SK-N-SH (cell line): ENCODE measurements at regions not wholly inside any gene's neighbourhood (a gene's known extent, or its start where the extent isn't known, plus 50 kb on each side); places are given as distances from the start of the nearest gene placed in this dataset.

ENCODE experiments used
- CTCF ChIA-PET: fragments of 300-600, 350-600 bp; formaldehyde crosslinking; extraction: SDS; loops from one replicate; lab custom pipeline; 2021; lab: Yijun Ruan, JAX
- POLR2A ChIA-PET: fragments of 350-600 bp; sonication (Branson Sonifier 250); formaldehyde crosslinking; extraction: SDS; loops from one replicate; lab custom pipeline; 2020; ENCODE audit warnings: antibody characterized with exemption, inconsistent platforms; lab: Yijun Ruan, JAX
- DNase-seq: peaks from one replicate; pipeline ENCODE4 v3.0.0; 2012
- H2AFZ ChIP-seq: fragments of 200-600 bp; sonication (generic); 2 replicates; pipeline ENCODE4 v1.8.1; 2016; ENCODE audit warnings: antibody characterized with exemption, mild to moderate bottlenecking, low read depth
- H3F3A ChIP-seq: fragments of 200-600 bp; sonication (generic); replicated peaks from 2 replicates; pipeline ENCODE3; 2016; ENCODE audit warnings: antibody characterized with exemption, mild to moderate bottlenecking; ENCODE audit not compliant: insufficient read depth
- H3K27ac ChIP-seq, 2 experiments: fragments of 200-500 bp in 1 of 2; fragments of 200-600 bp in 1 of 2; sonication (Bioruptor generic) in 1 of 2; sonication (generic), shearing (Covaris generic) in 1 of 2; 2 replicates each; pipeline versions ENCODE4 v1.5.1 to v1.6.1; 2014 to 2016; ENCODE audit warnings: low read depth in 2 of 2, inconsistent platforms in 1 of 2, low read length in 1 of 2, mild to moderate bottlenecking in 1 of 2, mixed read lengths in 1 of 2
- H3K27me3 ChIP-seq: fragments of 200-600 bp; sonication (generic), shearing (Covaris generic); 2 replicates; pipeline ENCODE4 v1.6.1; 2016; ENCODE audit warnings: mixed run types; ENCODE audit not compliant: insufficient read depth
- H3K36me3 ChIP-seq, 2 experiments: fragments of 200-500 bp in 1 of 2; fragments of 200-600 bp in 1 of 2; sonication (Bioruptor generic) in 1 of 2; sonication (generic) in 1 of 2; replicated peaks in 1 of 2; 2 replicates each; pipeline versions ENCODE3 to v1.5.1; 2014 to 2016; ENCODE audit warnings: low read length in 1 of 2, mild to moderate bottlenecking in 1 of 2; ENCODE audit not compliant: insufficient read depth in 2 of 2, control insufficient read depth in 1 of 2
- H3K4me1 ChIP-seq, 2 experiments: fragments of 200-500 bp in 1 of 2; fragments of 200-600 bp in 1 of 2; sonication (Bioruptor generic) in 1 of 2; sonication (generic), shearing (Covaris generic) in 1 of 2; 2 replicates each; pipeline versions ENCODE4 v1.5.1 to v1.6.1; 2014 to 2016; ENCODE audit warnings: low read depth in 1 of 2, low read length in 1 of 2, mixed run types in 1 of 2; ENCODE audit not compliant: insufficient read depth in 2 of 2, control insufficient read depth in 1 of 2
- H3K4me2 ChIP-seq: fragments of 200-600 bp; sonication (generic), shearing (Covaris generic); 2 replicates; pipeline ENCODE4 v1.6.1; 2017; ENCODE audit warnings: mixed run types
- H3K4me3 ChIP-seq, 2 experiments: fragments of 200-500 bp in 1 of 2; fragments of 200-600 bp in 1 of 2; sonication (Bioruptor generic) in 1 of 2; sonication (generic), shearing (Covaris generic) in 1 of 2; 2 replicates each; pipeline versions ENCODE4 v1.5.1 to v1.8.1; 2014 to 2016; ENCODE audit warnings: low read depth in 2 of 2, inconsistent platforms in 1 of 2, low read length in 1 of 2, mild to moderate bottlenecking in 1 of 2, mixed read lengths in 1 of 2, moderate library complexity in 1 of 2
- H3K79me2 ChIP-seq: fragments of 200-600 bp; sonication (generic); 2 replicates; pipeline ENCODE4 v1.8.1; 2017; ENCODE audit warnings: mild to moderate bottlenecking; ENCODE audit not compliant: insufficient read depth
- H3K9ac ChIP-seq: fragments of 200-600 bp; sonication (generic); 2 replicates; pipeline ENCODE4 v1.6.1; 2017; ENCODE audit warnings: mixed run types
- H3K9me2 ChIP-seq: fragments of 200-600 bp; sonication (generic); 2 replicates; pipeline ENCODE4 v1.6.1; 2017; ENCODE audit warnings: mixed run types
- H3K9me3 ChIP-seq: fragments of 200-600 bp; sonication (generic); 2 replicates; pipeline ENCODE4 v1.6.1; 2017; ENCODE audit warnings: mixed run types, mild to moderate bottlenecking, moderate library complexity
- H4K20me1 ChIP-seq: fragments of 200-600 bp; sonication (generic); 2 replicates; pipeline ENCODE4 v1.6.1; 2017; ENCODE audit warnings: mild to moderate bottlenecking, mixed run types; ENCODE audit not compliant: insufficient read depth
- CTCF ChIP-seq: fragments of 200-600 bp; sonication (generic); IDR thresholded peaks from 2 replicates; pipeline ENCODE4 v1.6.1; 2017; ENCODE audit warnings: antibody characterized with exemption, mild to moderate bottlenecking, moderate library complexity
- EP300 ChIP-seq, 2 experiments: IDR thresholded peaks; 2 replicates each; pipeline versions ENCODE4 v1.4.0 to v1.6.1; 2012; ENCODE audit warnings: borderline replicate concordance in 1 of 2, low read depth in 1 of 2, low read length in 1 of 2
- FOSL2 ChIP-seq: IDR thresholded peaks from 2 replicates; pipeline ENCODE4 v1.4.0; 2012; ENCODE audit warnings: low read depth, mild to moderate bottlenecking, moderate library complexity, borderline replicate concordance
- FOXJ3 ChIP-seq: sonication (generic); formaldehyde crosslinking; IDR thresholded peaks from 2 replicates; pipeline ENCODE4 v1.5.1; 2020; ENCODE audit warnings: mild to moderate bottlenecking, missing genetic modification reagents
- FOXM1 ChIP-seq: IDR thresholded peaks from 2 replicates; pipeline ENCODE4 v1.4.0; 2012; ENCODE audit warnings: low read depth, mild to moderate bottlenecking
- MAX ChIP-seq: IDR thresholded peaks from 2 replicates; pipeline ENCODE4 v1.4.0; 2012; ENCODE audit warnings: low read depth
- MEF2A ChIP-seq: IDR thresholded peaks from 2 replicates; pipeline ENCODE4 v1.4.0; 2012; ENCODE audit warnings: low read depth, borderline replicate concordance
- MXI1 ChIP-seq: IDR thresholded peaks from 2 replicates; pipeline ENCODE4 v1.6.1; 2012; ENCODE audit warnings: mild to moderate bottlenecking, low read depth, low read length, improper control_type of control experiment
- PBX3 ChIP-seq: IDR thresholded peaks from 2 replicates; pipeline ENCODE4; 2012
- RAD21 ChIP-seq: IDR thresholded peaks from 2 replicates; pipeline ENCODE4 v1.6.1; 2012; ENCODE audit warnings: mild to moderate bottlenecking, low read length
- RFX5 ChIP-seq: IDR thresholded peaks from 2 replicates; pipeline ENCODE4 v1.6.1; 2012; ENCODE audit warnings: mild to moderate bottlenecking, improper control_type of control experiment, low read length
- RXRA ChIP-seq: IDR thresholded peaks from 2 replicates; pipeline ENCODE4 v1.4.0; 2012; ENCODE audit warnings: low read depth, mild to moderate bottlenecking, borderline replicate concordance
- SMC3 ChIP-seq: IDR thresholded peaks from 2 replicates; pipeline ENCODE4 v1.6.1; 2012; ENCODE audit warnings: low read depth, low read length, improper control_type of control experiment
- TAF1 ChIP-seq: IDR thresholded peaks from 2 replicates; pipeline ENCODE4 v1.6.1; 2012; ENCODE audit warnings: low read depth, mild to moderate bottlenecking, low read length, moderate library complexity, borderline replicate concordance
- WGBS: methylation state at CpG from one replicate; pipeline ENCODE4 v1.1.6; 2017; ENCODE audit warnings: low lambda C conversion rate; 5-methylcytosine and 5-hydroxymethylcytosine counted together
- TF ChIP-seq, protein P1 (sequence below): fragments of 150-350 bp; IDR thresholded peaks from 2 replicates; pipeline ENCODE4 v1.6.1; 2017; ENCODE audit warnings: antibody characterized with exemption, low read length, low read depth, borderline replicate concordance
- TF ChIP-seq, protein P2 (sequence below): IDR thresholded peaks from 2 replicates; pipeline ENCODE4 v1.4.0; 2012; ENCODE audit warnings: low read depth, borderline replicate concordance

DNA sequence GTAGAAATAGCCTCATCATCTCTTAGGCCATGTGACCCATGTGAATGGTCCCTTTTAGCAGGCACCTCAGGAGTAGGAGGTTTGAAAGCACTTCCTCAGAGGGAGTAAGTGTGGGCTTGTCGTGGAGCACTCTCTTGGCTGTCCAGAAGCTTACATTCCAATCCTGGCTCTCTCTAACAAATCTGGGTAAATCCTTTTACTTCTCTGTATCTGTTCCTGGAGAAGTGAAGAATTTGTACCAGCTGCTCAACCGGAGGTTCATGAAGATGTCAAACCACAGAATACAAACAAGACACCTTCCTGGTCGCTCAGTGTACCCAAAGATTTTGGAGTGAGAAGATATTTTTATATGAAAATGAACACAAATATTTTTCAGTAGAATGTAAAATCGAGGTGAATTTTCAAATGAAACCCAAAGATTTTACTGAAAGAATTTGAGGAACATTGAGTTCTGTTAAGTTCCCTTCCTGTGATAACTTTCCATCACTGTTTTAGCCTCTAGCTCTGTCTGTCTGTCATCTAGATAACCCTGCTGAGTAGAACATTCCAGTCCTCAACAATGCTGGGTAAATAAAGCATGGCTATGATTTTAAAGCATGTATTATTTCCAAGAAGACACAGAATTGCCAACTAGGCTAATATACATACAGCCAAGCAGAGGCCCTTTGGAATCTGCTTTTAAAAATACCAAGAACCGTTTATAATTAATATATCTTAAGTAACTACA is 263.9 kb upstream of the RGS6 start:
- H3K4me3 ChIP-seq, result no peak overlapping the region
- H3K27ac ChIP-seq, result no peak overlapping the region
- H3K79me2 ChIP-seq, result no peaks in the 10 kb centered on the region
- ChIA-PET CTCF (interaction anchor here (1.5 to 3.9 kb wide), 2 partner anchors 9 to 215 kb away, joined by 3 to 9 read pairs; no protein-coding TSS in a partner anchor), POLR2A (no interaction called here)
- no peak overlapping the region for H3K9ac ChIP-seq
- 77% methylated on average over 5 of the region's 5 CpGs for WGBS
- no peak for DNase-seq
- H3K36me3 ChIP-seq, result peaks cover 4 to 20% of the 10 kb centered on the region in 2 experiments
- H3K27me3 ChIP-seq, result no peaks in the 10 kb centered on the region
- H4K20me1 ChIP-seq, result no peaks in the 10 kb centered on the region
- peaks cover 23% of the 10 kb centered on the region for H3F3A ChIP-seq
- no peaks in the 10 kb centered on the region for H3K9me2 ChIP-seq
- H3K9me3 ChIP-seq, result no peaks in the 10 kb centered on the region
- H3K4me2 ChIP-seq, result no peak overlapping the region
- no peak overlapping the region for H2AFZ ChIP-seq
- no peak for TF ChIP-seq FOXM1
- TF ChIP-seq FOXJ3 (CRISPR knock-in tag), result no peak
- TF ChIP-seq CTCF, result no peak
- TF ChIP-seq, protein P1, sequence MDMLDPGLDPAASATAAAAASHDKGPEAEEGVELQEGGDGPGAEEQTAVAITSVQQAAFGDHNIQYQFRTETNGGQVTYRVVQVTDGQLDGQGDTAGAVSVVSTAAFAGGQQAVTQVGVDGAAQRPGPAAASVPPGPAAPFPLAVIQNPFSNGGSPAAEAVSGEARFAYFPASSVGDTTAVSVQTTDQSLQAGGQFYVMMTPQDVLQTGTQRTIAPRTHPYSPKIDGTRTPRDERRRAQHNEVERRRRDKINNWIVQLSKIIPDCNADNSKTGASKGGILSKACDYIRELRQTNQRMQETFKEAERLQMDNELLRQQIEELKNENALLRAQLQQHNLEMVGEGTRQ, result no peak
- TF ChIP-seq MAX, result no peak
- TF ChIP-seq RFX5, result no peak
- TF ChIP-seq RXRA, result no peak
- no peak for TF ChIP-seq PBX3
- TF ChIP-seq FOSL2, result no peak
- no peak for TF ChIP-seq TAF1
- TF ChIP-seq SMC3, result no peak
- TF ChIP-seq, all 33 proteins: peak for 0
- peaks cover 7 to 41% of the 10 kb centered on the region in 2 experiments; a peak in 3 of 4 replicates for H3K4me1 ChIP-seq

- no peaks in the 10 kb centered on the region for H3K79me2 ChIP-seq
- TF ChIP-seq, protein P2, sequence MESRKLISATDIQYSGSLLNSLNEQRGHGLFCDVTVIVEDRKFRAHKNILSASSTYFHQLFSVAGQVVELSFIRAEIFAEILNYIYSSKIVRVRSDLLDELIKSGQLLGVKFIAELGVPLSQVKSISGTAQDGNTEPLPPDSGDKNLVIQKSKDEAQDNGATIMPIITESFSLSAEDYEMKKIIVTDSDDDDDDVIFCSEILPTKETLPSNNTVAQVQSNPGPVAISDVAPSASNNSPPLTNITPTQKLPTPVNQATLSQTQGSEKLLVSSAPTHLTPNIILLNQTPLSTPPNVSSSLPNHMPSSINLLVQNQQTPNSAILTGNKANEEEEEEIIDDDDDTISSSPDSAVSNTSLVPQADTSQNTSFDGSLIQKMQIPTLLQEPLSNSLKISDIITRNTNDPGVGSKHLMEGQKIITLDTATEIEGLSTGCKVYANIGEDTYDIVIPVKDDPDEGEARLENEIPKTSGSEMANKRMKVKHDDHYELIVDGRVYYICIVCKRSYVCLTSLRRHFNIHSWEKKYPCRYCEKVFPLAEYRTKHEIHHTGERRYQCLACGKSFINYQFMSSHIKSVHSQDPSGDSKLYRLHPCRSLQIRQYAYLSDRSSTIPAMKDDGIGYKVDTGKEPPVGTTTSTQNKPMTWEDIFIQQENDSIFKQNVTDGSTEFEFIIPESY, result no peak
- TF ChIP-seq MXI1, result no peak
- TF ChIP-seq EP300 (IDR thresholded peaks at IDR 0.05; ENCODE audit: borderline replicate concordance in 1 of 2, low read depth in 1 of 2, low read length in 1 of 2), result no peak
- no peak for TF ChIP-seq FOSL2
- TF ChIP-seq MEF2A, result no peak
- TF ChIP-seq MAX, result no peak
- no peak for TF ChIP-seq RAD21
- peaks cover 6 to 27% of the 10 kb centered on the region in 2 experiments for H3K36me3 ChIP-seq
- H3K27ac ChIP-seq, result no peak overlapping the region
- no peaks in the 10 kb centered on the region for H3K9me3 ChIP-seq
- no peak overlapping the region for H3K4me2 ChIP-seq
- peaks cover 7 to 13% of the 10 kb centered on the region in 2 experiments; a peak in 2 of 4 replicates for H3K4me1 ChIP-seq
- DNase-seq, result no peak
- no peaks in the 10 kb centered on the region for H3K27me3 ChIP-seq
- peaks cover 6% of the 10 kb centered on the region for H3F3A ChIP-seq
- H3K4me3 ChIP-seq, result no peak overlapping the region
- ChIA-PET POLR2A (no interaction called here), CTCF (interaction anchor here (0.9 to 1.3 kb wide), 2 partner anchors 81 to 533 kb away, joined by 4 to 6 read pairs; no protein-coding TSS in a partner anchor)
- 82% methylated on average over 5 of the region's 5 CpGs for WGBS
- H2AFZ ChIP-seq, result no peak overlapping the region
- no peaks in the 10 kb centered on the region for H3K9me2 ChIP-seq
- H4K20me1 ChIP-seq, result no peaks in the 10 kb centered on the region
- no peak overlapping the region for H3K9ac ChIP-seq
Measured at GRCh38 chr14:71672596-71672995, 259.6 kb upstream of the RGS6 start.
